AG04450 (cell line): ENCODE measurements at regions not wholly inside any gene's neighbourhood (a gene's known extent, or its start where the extent isn't known, plus 50 kb on each side); places are given as distances from the start of the nearest gene placed in this dataset.

Source experiments
- CTCF ChIA-PET: fragments of 300-600, 350-600 bp; formaldehyde crosslinking; extraction: SDS; loops from one replicate; lab custom pipeline; 2022; ENCODE audit warnings: antibody characterized with exemption, inconsistent platforms; lab: Charles Lee
- POLR2A ChIA-PET: fragments of 350-600 bp; formaldehyde crosslinking; extraction: SDS; loops from one replicate; lab custom pipeline; 2021; ENCODE audit warnings: antibody characterized with exemption, inconsistent platforms; lab: Yijun Ruan, JAX
- DNase-seq: peaks from one replicate; pipeline ENCODE4 v3.0.0-alpha.2; 2011; ENCODE audit warnings: low read depth, low spot score
- H3K27ac ChIP-seq: one replicate; pipeline ENCODE4 v1.5.1; 2012; ENCODE audit warnings: low read depth, low read length, control low read depth
- H3K27me3 ChIP-seq: one replicate; pipeline ENCODE4 v1.6.0; 2012; ENCODE audit warnings: low read length; ENCODE audit not compliant: control insufficient read depth, insufficient read depth
- H3K4me3 ChIP-seq: 2 replicates; pipeline ENCODE4 v1.5.1; 2011; ENCODE audit warnings: mild to moderate bottlenecking, low read depth, low read length, control low read depth
- H3K9me3 ChIP-seq: 2 replicates; pipeline ENCODE4 v1.5.1; 2012; ENCODE audit warnings: low read length; ENCODE audit not compliant: control insufficient read depth, insufficient read depth
- TF ChIP-seq, protein P1 (sequence below): IDR thresholded peaks from 2 replicates; pipeline ENCODE4 v1.5.1; 2011; ENCODE audit warnings: low read depth, low read length, control low read depth, inconsistent platforms

DNA sequence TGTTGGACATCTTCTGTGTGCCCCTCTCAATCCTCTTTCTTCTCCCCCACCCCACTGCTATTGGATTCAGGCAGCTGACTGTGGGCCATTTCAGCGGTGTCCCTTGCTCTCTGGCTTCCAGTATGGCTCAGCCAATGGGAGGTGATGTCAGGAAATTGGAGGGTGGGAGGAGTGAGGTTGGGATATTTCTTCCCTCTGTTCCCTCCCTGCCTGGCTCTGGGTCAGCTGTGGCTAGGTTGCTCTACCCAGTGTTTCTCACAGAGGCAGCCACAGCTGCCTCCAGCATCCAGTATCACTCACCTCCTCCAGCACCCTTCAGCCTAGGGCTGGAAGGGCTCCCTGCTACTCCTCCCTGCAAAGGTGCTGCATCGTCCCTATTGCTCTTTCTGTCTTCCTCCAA, 423.5 kb downstream of the MIAT start:
- POLR2A ChIA-PET = no interaction called here
- H3K9me3 ChIP-seq = no peaks in the 10 kb centered on the region
- TF ChIP-seq, protein P1, sequence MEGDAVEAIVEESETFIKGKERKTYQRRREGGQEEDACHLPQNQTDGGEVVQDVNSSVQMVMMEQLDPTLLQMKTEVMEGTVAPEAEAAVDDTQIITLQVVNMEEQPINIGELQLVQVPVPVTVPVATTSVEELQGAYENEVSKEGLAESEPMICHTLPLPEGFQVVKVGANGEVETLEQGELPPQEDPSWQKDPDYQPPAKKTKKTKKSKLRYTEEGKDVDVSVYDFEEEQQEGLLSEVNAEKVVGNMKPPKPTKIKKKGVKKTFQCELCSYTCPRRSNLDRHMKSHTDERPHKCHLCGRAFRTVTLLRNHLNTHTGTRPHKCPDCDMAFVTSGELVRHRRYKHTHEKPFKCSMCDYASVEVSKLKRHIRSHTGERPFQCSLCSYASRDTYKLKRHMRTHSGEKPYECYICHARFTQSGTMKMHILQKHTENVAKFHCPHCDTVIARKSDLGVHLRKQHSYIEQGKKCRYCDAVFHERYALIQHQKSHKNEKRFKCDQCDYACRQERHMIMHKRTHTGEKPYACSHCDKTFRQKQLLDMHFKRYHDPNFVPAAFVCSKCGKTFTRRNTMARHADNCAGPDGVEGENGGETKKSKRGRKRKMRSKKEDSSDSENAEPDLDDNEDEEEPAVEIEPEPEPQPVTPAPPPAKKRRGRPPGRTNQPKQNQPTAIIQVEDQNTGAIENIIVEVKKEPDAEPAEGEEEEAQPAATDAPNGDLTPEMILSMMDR = no peak
- H3K27me3 ChIP-seq = peaks cover 41% of the 10 kb centered on the region
- DNase-seq = no peak
- no peak overlapping the region for H3K27ac ChIP-seq
- CTCF ChIA-PET = no interaction called here
- H3K4me3 ChIP-seq = no peak overlapping the region

DNA sequence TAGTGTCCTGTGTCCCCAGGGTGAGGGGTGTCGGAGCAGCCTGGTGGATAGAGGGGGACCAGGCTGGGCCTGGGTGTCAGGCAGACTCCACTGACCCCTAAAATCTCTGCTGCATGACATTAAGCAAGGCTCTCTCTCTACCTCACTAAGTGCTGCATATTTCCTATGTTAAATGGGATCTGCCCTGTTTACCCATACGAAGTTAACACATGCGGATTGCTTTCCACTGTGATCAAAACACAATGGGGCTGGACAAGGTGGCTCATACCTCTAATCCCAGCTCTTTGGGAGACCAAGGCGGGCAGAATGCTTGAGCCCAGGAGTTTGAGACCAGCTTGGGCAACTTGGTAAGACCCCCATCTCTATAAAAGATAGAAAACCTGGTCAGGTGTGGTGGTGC, 426.2 kb downstream of the MIAT start:
- no peak for DNase-seq
- CTCF ChIA-PET = no interaction called here
- peaks cover 49% of the 10 kb centered on the region for H3K27me3 ChIP-seq
- POLR2A ChIA-PET = no interaction called here
- H3K27ac ChIP-seq = no peak overlapping the region
- H3K9me3 ChIP-seq = peaks cover 5% of the 10 kb centered on the region
- no peak overlapping the region for H3K4me3 ChIP-seq
- TF ChIP-seq, protein P1 = no peak

DNA sequence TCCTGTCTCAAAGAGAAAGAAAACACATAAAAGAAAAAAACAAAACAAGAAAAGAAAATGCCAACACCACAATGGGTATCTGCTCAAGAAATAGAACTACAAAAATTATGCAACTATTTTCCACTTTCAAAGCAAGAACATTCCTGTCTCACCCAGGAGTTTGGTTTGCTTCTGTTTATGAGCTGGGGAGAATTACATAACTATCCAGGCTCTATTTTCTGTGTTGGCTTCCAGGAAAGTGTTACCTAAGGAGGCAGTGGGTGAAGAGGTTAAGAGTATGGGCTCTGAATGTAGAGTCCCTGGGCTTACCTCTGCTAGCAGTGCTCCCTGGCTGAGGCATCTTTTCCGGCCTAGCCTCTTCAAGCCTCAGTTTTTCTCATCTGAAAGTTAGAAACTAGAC, 426.7 kb downstream of the MIAT start:
- TF ChIP-seq, protein P1 = no peak
- DNase-seq = no peak
- Histone ChIP-seq H3K27me3 (peaks cover 54% of the 10 kb centered on the region), H3K27ac (no peak overlapping the region), H3K9me3 (peaks cover 9% of the 10 kb centered on the region), H3K4me3 (no peak overlapping the region)
- CTCF ChIA-PET = no interaction called here
- POLR2A ChIA-PET = no interaction called here

DNA sequence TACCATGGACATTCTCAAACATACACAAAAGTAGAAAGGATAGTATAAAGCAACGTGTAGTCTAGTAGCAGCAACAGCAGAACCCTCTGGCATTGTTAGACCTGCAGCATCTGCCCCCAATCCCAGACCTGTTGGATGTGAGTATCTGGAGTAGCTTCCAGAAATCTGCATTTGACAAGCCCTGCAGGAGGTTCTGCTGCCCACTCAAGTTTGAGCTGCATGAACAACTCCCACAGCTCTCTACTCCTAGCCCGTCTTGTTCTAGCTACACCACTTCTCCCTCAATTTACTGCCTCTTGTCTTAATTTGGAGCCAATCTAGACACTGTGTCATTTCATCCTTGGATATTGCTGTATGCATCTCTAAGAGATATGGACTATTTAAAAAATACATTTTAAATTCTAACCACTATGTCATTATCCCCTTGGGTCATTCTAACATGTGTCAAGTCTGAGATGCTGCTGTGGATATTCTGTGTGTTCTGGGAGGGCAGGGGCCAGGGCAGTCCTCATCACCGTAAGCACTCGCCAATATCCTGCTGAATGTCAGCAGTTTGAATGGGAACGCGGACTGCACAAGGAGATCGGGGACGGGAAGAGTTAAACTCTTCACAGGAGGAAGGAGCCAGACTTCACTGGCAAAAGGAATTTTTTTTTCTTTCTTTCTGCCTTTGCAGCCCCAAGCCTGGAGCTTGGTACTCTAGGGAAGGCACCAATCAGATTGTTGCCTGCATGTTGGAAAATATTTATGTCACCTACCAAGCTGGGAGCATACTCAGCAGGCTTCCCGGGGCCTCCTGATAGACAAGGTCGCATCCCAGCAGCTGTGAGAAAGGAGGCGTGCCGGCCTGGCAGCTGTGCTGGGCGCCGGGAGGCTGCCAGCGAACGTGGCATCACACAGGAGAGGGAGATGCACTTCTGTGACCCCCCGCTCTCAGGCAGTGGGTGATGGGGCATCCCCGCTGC, 429.0 kb downstream of the MIAT start:
- peaks cover 61% of the 10 kb centered on the region for H3K27me3 ChIP-seq

More for the DNA sequence above, 429.0 kb downstream of the MIAT start:
- TF ChIP-seq, protein P1 = no peak
- POLR2A ChIA-PET = interaction anchor here (0.7 kb wide), 1 partner anchor 626 kb away, joined by 3 read pairs; no protein-coding TSS in a partner anchor
- CTCF ChIA-PET = no interaction called here
- no peak for DNase-seq
- H3K4me3 ChIP-seq = no peak overlapping the region
- peaks cover 9% of the 10 kb centered on the region for H3K9me3 ChIP-seq
- no peak overlapping the region for H3K27ac ChIP-seq
